ENCODE measurements at regions not wholly inside any gene's neighbourhood (a gene's known extent, or its start where the extent isn't known, plus 50 kb on each side); places are given as distances from the start of the nearest gene placed in this dataset.

DNA sequence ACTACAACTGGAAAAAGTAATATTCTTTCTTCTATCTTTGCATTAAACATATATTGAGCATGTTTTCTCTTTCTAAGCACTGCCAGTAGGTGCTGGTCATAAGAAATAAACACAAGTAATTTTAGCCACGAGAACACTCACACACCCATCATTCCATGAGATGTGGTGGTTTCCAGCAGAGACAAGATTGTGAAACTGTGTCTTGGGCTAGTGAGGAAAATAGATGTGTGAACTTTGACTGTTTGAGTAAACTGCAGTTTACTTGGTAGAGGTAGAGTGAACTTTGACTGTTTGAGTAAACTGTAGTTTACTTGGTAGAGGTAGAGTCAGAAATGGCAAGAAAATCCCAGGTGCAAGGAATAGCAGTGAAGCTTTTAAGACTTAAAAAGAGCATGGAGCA is 300.9 kb upstream of the HS3ST1 start:
- no peaks in the 10 kb centered on the region for H3K36me3 ChIP-seq
- no peaks in the 10 kb centered on the region for H3K9me3 ChIP-seq
- WGBS, 5 donors: 77 to 91% (median 82%) methylated on average over 1 of the region's 1 CpG
- H3K4me1 ChIP-seq: no peaks in the 10 kb centered on the region
- TF ChIP-seq POLR2AphosphoS5 (IDR thresholded peaks at IDR 0.05) (no peak), POLR2A (IDR thresholded peaks at IDR 0.05) (no peak)
- TF ChIP-seq, protein P1, sequence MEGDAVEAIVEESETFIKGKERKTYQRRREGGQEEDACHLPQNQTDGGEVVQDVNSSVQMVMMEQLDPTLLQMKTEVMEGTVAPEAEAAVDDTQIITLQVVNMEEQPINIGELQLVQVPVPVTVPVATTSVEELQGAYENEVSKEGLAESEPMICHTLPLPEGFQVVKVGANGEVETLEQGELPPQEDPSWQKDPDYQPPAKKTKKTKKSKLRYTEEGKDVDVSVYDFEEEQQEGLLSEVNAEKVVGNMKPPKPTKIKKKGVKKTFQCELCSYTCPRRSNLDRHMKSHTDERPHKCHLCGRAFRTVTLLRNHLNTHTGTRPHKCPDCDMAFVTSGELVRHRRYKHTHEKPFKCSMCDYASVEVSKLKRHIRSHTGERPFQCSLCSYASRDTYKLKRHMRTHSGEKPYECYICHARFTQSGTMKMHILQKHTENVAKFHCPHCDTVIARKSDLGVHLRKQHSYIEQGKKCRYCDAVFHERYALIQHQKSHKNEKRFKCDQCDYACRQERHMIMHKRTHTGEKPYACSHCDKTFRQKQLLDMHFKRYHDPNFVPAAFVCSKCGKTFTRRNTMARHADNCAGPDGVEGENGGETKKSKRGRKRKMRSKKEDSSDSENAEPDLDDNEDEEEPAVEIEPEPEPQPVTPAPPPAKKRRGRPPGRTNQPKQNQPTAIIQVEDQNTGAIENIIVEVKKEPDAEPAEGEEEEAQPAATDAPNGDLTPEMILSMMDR (IDR thresholded peaks at IDR 0.05 in 8 of 11, conservative IDR thresholded peaks at IDR 0.05 in 3 of 11): no peak
- no peaks in the 10 kb centered on the region for H3K27me3 ChIP-seq (replicated peaks in 1 of 7)
- H3K27ac ChIP-seq: no peak overlapping the region
- no peak overlapping the region for H3K4me3 ChIP-seq
- intact Hi-C loops (cut with DNase I; ENCODE audit: low total_unique reads): no loop called here
- no peak for DNase-seq

DNA sequence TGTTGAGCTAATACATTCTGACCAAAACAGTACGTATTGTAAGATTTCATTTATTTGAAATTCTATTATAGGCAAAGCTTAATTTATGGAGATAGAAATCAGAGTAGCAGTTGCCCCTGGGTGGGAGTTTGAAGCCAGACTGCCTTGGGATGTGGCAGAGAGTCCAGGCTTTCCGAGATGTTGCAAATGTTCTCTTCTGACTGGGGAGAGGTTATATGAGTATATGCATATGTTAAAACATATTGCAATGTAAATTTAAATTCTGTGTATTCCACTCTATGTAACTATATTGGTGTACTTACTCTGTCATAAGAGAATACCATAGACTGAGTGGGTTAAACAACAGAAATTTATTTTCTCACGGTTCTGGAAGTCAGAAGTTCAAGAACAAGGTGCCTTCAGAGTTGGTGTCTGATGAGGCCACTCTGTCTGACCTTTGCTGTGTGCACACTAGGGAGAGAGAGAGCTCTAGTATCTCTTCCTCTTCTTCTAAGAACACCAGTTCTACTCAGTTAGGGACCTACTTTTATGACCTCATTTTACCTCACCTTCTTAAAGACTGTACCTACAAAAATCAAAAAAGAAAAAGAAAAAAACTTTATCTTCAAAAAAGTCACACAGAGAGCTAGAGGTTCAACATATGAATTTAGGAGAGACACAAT is 299.3 kb upstream of the HS3ST1 start:
- Histone ChIP-seq H3K36me3 (no peaks in the 10 kb centered on the region), H3K9me3 (no peaks in the 10 kb centered on the region), H3K4me3 (no peak overlapping the region), H3K27me3 (replicated peaks in 1 of 7) (no peaks in the 10 kb centered on the region), H3K27ac (no peak overlapping the region), H3K4me1 (no peaks in the 10 kb centered on the region)
- 81 to 90% (median 82%) methylated on average over 3 of the region's 3 CpGs for WGBS, 5 donors
- TF ChIP-seq, protein P1 (IDR thresholded peaks at IDR 0.05 in 8 of 11, conservative IDR thresholded peaks at IDR 0.05 in 3 of 11): no peak
- TF ChIP-seq POLR2AphosphoS5 (IDR thresholded peaks at IDR 0.05) (no peak), POLR2A (IDR thresholded peaks at IDR 0.05) (no peak)
- no peak for DNase-seq
- intact Hi-C loops (cut with DNase I; ENCODE audit: low total_unique reads): no loop called here

DNA sequence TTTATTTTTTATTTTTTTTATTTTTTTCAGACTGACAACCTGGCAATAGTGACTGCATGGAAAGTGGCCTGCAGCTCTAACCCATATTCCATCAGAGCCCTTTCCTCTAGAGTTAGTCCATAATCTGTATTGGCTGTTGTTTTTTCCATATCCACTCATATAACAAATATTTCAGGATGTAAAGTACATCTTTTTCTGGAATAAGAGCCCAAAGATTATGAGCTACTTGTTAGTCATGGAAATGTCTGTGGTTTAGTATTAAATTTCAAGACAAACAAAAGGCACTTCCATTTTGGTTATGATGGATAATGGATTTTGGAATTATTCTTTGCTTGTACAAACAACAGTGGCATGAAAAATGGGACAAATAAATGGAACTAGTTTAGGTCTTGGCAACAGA is 296.0 kb upstream of the HS3ST1 start:
- DNase-seq: no peak
- Histone ChIP-seq H3K36me3 (no peaks in the 10 kb centered on the region), H3K9me3 (no peaks in the 10 kb centered on the region), H3K27ac (no peak overlapping the region), H3K27me3 (replicated peaks in 1 of 7) (no peaks in the 10 kb centered on the region), H3K4me1 (no peaks in the 10 kb centered on the region), H3K4me3 (no peak overlapping the region)
- intact Hi-C loops (cut with DNase I; ENCODE audit: low total_unique reads): no loop called here
- TF ChIP-seq, protein P1 (IDR thresholded peaks at IDR 0.05 in 8 of 11, conservative IDR thresholded peaks at IDR 0.05 in 3 of 11): no peak
- TF ChIP-seq POLR2A (IDR thresholded peaks at IDR 0.05) (no peak), POLR2AphosphoS5 (IDR thresholded peaks at IDR 0.05) (no peak)

DNA sequence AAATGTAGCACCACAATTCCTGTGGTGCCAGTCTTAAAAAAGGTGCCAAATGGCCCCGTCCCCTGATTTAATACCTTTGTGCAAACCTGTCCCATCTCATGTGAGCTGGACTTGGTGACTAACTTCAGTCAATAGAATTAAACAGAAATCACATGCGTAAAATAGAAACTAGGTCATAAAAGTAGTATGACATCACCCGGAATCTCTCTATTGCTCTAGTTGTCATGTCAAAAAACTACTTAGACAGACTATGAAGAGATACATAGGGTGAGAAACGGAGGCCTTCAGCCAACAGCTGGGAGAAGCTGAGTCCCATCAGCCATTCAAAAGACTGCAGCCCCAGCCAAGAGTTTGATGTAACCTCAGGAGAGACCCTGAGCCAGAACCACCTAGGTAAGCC is 293.5 kb upstream of the HS3ST1 start:
- Histone ChIP-seq H3K4me1 (no peaks in the 10 kb centered on the region), H3K27ac (no peak overlapping the region), H3K36me3 (no peaks in the 10 kb centered on the region), H3K27me3 (replicated peaks in 1 of 7) (no peaks in the 10 kb centered on the region), H3K9me3 (no peaks in the 10 kb centered on the region), H3K4me3 (no peak overlapping the region)
- TF ChIP-seq POLR2A (IDR thresholded peaks at IDR 0.05): no peak
- TF ChIP-seq POLR2AphosphoS5 (IDR thresholded peaks at IDR 0.05): no peak
- TF ChIP-seq, protein P1 (IDR thresholded peaks at IDR 0.05 in 8 of 11, conservative IDR thresholded peaks at IDR 0.05 in 3 of 11): no peak
- DNase-seq: no peak
- WGBS, 5 donors: 82 to 93% (median 91%) methylated on average over 4 of the region's 4 CpGs
- intact Hi-C loops (cut with DNase I; ENCODE audit: low total_unique reads): no loop called here
